ENCODE measurements at regions not wholly inside any gene's neighbourhood (a gene's known extent, or its start where the extent isn't known, plus 50 kb on each side); places are given as distances from the start of the nearest gene placed in this dataset.

- Histone ChIP-seq H3K4me3 (ENCODE audit: control insufficient read depth in 2 of 3, extremely low read depth in 1 of 3, insufficient read depth in 2 of 3, low read depth in 1 of 3, low read length in 3 of 3) (no peak overlapping the region), H3K27ac (ENCODE audit: control insufficient read depth, insufficient read depth, low read length) (no peak overlapping the region), H3K4me1 (ENCODE audit: control insufficient read depth, extremely low read depth, insufficient read depth, low read length) (no peaks in the 10 kb centered on the region), H3K9ac (ENCODE audit: control insufficient read depth, extremely low read depth, insufficient read depth, low read length) (no peak overlapping the region), H2AFZ (ENCODE audit: control insufficient read depth, low read length) (no peak overlapping the region), H3K9me3 (ENCODE audit: control insufficient read depth, low read depth, low read length) (no peaks in the 10 kb centered on the region), H3K9me1 (ENCODE audit: control insufficient read depth, extremely low read depth, insufficient read depth, low read length) (no peaks in the 10 kb centered on the region), H3K27me3 (ENCODE audit: control insufficient read depth, extremely low read depth, insufficient read depth, low read length) (no peaks in the 10 kb centered on the region), H3K79me2 (ENCODE audit: control insufficient read depth, insufficient read depth, low read length) (no peaks in the 10 kb centered on the region), H3K36me3 (ENCODE audit: control insufficient read depth in 2 of 2, extremely low read depth in 1 of 2, insufficient read depth in 2 of 2, low read length in 2 of 2) (no peaks in the 10 kb centered on the region), H4K20me1 (ENCODE audit: control insufficient read depth, extremely low read depth, insufficient read depth, low read length) (no peaks in the 10 kb centered on the region), H3K4me2 (ENCODE audit: control insufficient read depth, extremely low read depth, insufficient read depth, low read depth, low read length) (no peak overlapping the region)
- FAIRE-seq (no peak), DNase-seq (ENCODE audit: low read depth, low spot score) (no peak)
- no peak for TF ChIP-seq CTCF (optimal IDR thresholded peaks at IDR 0.05 in 1 of 3, IDR thresholded peaks at IDR 0.05 in 1 of 3, conservative IDR thresholded peaks at IDR 0.05 in 1 of 3; ENCODE audit: extremely low read depth in 1 of 3, insufficient read depth in 2 of 3, low read length in 3 of 3)
- dilution Hi-C loops (cut with MboI; ENCODE audit: extremely low pct_ligation_motif_present, low sequenced_read_pairs): no loop called here
These were observed 374.6 kb upstream of the SLC7A11 start for GRCh38 chr4:138616775-138617174.

DNA sequence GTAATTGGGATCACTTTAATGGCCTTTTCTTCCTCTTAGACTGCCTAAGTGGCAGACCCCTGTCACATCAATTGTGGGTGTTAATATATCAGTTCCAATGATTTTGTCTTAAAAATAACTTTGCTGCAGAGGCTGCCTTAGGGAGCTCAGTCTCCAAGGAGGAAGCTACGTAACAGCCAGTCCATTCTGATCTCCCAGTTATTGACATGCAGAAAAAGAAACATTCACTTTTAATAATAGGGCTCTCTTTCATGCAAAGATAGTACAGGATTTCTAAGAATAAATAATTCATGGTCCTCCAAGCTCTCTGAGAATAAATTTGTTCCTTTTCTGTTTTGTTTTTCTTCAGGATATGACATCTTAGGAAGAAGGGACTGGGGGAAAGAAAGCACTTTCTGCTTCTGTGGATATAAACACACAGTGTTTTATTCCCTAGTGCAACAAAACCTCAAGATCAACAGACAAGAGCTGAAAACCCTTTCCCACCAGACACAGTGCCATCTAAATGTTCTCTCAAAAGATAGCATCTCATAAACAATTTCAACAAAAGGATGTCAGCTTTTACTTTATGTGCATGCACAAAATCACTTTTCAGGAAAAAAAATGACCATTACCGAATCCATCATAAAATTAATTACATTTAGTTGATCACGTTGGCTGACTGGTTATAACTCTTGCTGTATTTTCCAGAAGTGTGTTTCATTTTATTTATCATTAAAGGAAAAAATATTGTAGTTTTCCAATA, 372.4 kb upstream of the SLC7A11 start:
- FAIRE-seq (no peak), DNase-seq (ENCODE audit: low read depth, low spot score) (no peak)
- Histone ChIP-seq H3K27me3 (ENCODE audit: control insufficient read depth, extremely low read depth, insufficient read depth, low read length) (no peaks in the 10 kb centered on the region), H2AFZ (ENCODE audit: control insufficient read depth, low read length) (no peak overlapping the region), H3K4me1 (ENCODE audit: control insufficient read depth, extremely low read depth, insufficient read depth, low read length) (no peaks in the 10 kb centered on the region), H3K9ac (ENCODE audit: control insufficient read depth, extremely low read depth, insufficient read depth, low read length) (no peak overlapping the region), H3K9me1 (ENCODE audit: control insufficient read depth, extremely low read depth, insufficient read depth, low read length) (no peaks in the 10 kb centered on the region), H4K20me1 (ENCODE audit: control insufficient read depth, extremely low read depth, insufficient read depth, low read length) (no peaks in the 10 kb centered on the region), H3K27ac (ENCODE audit: control insufficient read depth, insufficient read depth, low read length) (no peak overlapping the region), H3K4me3 (ENCODE audit: control insufficient read depth in 2 of 3, extremely low read depth in 1 of 3, insufficient read depth in 2 of 3, low read depth in 1 of 3, low read length in 3 of 3) (no peak overlapping the region), H3K36me3 (ENCODE audit: control insufficient read depth in 2 of 2, extremely low read depth in 1 of 2, insufficient read depth in 2 of 2, low read length in 2 of 2) (no peaks in the 10 kb centered on the region), H3K79me2 (ENCODE audit: control insufficient read depth, insufficient read depth, low read length) (no peaks in the 10 kb centered on the region), H3K9me3 (ENCODE audit: control insufficient read depth, low read depth, low read length) (no peaks in the 10 kb centered on the region), H3K4me2 (ENCODE audit: control insufficient read depth, extremely low read depth, insufficient read depth, low read depth, low read length) (no peak overlapping the region)
- dilution Hi-C loops (cut with MboI; ENCODE audit: extremely low pct_ligation_motif_present, low sequenced_read_pairs): no loop called here
- TF ChIP-seq EZH2 (IDR thresholded peaks at IDR 0.05; ENCODE audit: low read length) (no peak), CTCF (optimal IDR thresholded peaks at IDR 0.05 in 1 of 3, IDR thresholded peaks at IDR 0.05 in 1 of 3, conservative IDR thresholded peaks at IDR 0.05 in 1 of 3; ENCODE audit: extremely low read depth in 1 of 3, insufficient read depth in 2 of 3, low read length in 3 of 3) (no peak)
